Nephron (organoid): ENCODE measurements at regions not wholly inside any gene's neighbourhood (a gene's known extent, or its start where the extent isn't known, plus 50 kb on each side); places are given as distances from the start of the nearest gene placed in this dataset.
A peak's percentile ranks its signal among the peaks of the same experiment; 100 is the strongest.

ENCODE experiments used
- H3K27ac Mint-ChIP-seq, 3 experiments: 2 replicates each; pipeline ENCODE4 v1.8.0; 2020; ENCODE audit warnings: mixed read lengths in 3 of 3, mild to moderate bottlenecking in 2 of 3, moderate library complexity in 1 of 3
- H3K27me3 Mint-ChIP-seq: 2 replicates; pipeline ENCODE4 v1.8.0; 2021; ENCODE audit warnings: low read depth, mild to moderate bottlenecking, moderate library complexity, mixed read lengths
- H3K36me3 Mint-ChIP-seq: 2 replicates; pipeline ENCODE4 v1.8.0; 2020; ENCODE audit warnings: low read depth, mixed read lengths
- H3K4me1 Mint-ChIP-seq: 2 replicates; pipeline ENCODE4 v1.8.0; 2020; ENCODE audit warnings: mixed read lengths
- H3K4me3 Mint-ChIP-seq, 3 experiments: 2 replicates each; pipeline ENCODE4 v1.8.0; 2020; ENCODE audit warnings: mild to moderate bottlenecking in 3 of 3, mixed read lengths in 3 of 3, moderate library complexity in 2 of 3
- H3K9me3 Mint-ChIP-seq: 2 replicates; pipeline ENCODE4 v1.8.0; 2020; ENCODE audit warnings: mixed read lengths
- TF ChIP-seq, protein P1 (sequence below), 3 experiments: fragments of 200-600 bp; sonication (generic); IDR thresholded peaks; one replicate each; pipeline ENCODE4 v1.5.0; 2021; ENCODE audit warnings: antibody characterized with exemption in 3 of 3; ENCODE audit not compliant: unreplicated experiment in 3 of 3

DNA sequence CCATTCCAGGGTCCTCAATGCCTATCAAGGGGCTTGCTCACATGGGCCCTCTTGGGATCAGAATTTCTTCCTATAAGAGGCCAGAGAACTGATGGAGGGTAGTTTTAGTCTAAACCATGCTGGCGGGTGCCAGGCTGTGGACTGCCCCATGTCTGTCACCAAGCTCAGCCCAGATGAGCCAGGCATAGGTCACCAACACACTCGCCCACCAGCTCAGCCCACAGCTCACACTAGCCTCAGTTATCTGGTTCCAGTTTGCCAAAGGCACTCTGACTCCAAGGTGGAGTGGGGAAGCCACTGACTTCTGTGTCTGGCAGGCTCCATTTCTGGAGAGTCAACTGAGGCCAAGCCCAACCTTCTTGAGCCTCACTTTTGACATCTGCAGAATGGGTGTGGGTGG is 50.7 kb upstream of the INSYN1 start:
- TF ChIP-seq, protein P1, sequence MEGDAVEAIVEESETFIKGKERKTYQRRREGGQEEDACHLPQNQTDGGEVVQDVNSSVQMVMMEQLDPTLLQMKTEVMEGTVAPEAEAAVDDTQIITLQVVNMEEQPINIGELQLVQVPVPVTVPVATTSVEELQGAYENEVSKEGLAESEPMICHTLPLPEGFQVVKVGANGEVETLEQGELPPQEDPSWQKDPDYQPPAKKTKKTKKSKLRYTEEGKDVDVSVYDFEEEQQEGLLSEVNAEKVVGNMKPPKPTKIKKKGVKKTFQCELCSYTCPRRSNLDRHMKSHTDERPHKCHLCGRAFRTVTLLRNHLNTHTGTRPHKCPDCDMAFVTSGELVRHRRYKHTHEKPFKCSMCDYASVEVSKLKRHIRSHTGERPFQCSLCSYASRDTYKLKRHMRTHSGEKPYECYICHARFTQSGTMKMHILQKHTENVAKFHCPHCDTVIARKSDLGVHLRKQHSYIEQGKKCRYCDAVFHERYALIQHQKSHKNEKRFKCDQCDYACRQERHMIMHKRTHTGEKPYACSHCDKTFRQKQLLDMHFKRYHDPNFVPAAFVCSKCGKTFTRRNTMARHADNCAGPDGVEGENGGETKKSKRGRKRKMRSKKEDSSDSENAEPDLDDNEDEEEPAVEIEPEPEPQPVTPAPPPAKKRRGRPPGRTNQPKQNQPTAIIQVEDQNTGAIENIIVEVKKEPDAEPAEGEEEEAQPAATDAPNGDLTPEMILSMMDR (IDR thresholded peaks at IDR 0.05; ENCODE audit: unreplicated experiment in 3 of 3) = no peak
- H3K4me1 Mint-ChIP-seq = peaks cover 53% of the 10 kb centered on the region
- peak overlapping the region in 1 of 3 experiments; percentile 92 for H3K27ac Mint-ChIP-seq
- H3K9me3 Mint-ChIP-seq = no peaks in the 10 kb centered on the region
- H3K27me3 Mint-ChIP-seq = peaks cover 18% of the 10 kb centered on the region
- no peak overlapping the region for H3K4me3 Mint-ChIP-seq
- no peaks in the 10 kb centered on the region for H3K36me3 Mint-ChIP-seq

DNA sequence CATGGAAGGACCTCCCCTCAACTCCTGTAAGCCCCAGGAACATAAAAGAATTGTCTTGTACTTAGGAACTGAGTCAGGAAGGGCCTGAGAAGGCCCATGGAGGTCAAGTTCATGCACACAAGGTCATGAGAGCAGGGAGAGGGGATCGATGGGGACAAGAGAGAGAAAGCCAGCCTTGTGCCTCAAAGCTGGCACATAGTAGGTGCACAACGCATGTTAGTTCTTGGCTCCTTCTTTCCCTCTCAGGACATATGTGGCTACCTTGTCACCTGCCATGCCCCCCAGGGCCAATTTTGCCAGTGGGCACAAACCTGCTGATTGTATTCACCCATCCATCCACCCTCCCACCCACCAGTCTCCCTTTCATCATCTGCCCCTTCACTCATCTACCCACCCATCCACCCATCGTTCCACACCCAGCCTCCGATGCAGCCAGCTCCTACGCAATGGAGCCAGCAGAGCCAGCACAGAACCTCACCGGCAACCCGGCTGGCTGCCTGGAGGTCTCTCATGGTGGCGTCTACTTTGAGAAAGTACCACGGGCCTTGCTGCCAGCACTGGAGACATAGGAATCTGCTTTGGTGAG is 52.4 kb upstream of the INSYN1 start:
- peaks cover 18% of the 10 kb centered on the region for H3K27me3 Mint-ChIP-seq
- TF ChIP-seq, protein P1 (IDR thresholded peaks at IDR 0.05; ENCODE audit: unreplicated experiment in 3 of 3) = no peak
- H3K36me3 Mint-ChIP-seq = no peaks in the 10 kb centered on the region
- no peaks in the 10 kb centered on the region for H3K9me3 Mint-ChIP-seq
- peaks cover 41% of the 10 kb centered on the region for H3K4me1 Mint-ChIP-seq
- H3K4me3 Mint-ChIP-seq = no peak overlapping the region
- no peak overlapping the region for H3K27ac Mint-ChIP-seq

DNA sequence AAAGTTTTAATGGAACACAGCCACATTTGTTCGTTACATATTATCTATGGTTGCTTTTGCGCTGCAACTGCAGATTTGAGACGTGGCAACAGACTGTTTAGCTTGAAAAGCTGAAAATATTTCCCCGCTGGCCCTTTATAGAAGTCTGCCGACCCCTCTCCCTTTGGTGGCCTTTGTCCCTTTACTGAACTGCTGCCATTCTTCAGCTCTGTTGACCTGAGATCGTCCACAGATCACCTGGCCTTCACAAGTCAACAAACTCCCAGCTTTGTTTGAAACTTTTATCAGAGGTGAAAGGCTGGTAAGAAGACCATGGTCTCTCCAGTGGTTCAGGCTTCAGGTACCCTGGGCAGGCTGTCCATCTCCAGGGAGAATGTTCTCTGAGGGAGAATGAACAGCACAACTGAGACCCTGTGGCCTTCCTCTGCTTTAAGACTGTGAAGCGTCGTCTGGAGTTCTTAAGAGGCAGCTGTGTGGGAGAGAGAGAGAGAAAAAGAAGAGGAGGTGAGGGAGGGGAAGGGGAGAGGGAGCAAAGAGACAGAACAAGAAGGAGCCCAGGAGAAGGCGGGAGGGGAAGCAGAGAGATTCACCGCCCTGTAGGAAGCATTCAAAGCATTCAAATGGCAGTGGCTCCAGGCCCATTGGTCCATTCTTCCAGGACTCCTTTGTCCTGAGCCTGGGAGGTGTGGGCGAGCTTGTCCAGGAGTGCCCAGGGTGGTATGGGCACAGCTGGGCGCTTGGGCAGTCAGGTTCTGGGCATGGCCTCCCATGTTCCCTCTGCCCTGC is 53.7 kb upstream of the INSYN1 start:
- Mint-ChIP-seq H3K4me3 (no peak overlapping the region), H3K27me3 (peaks cover 24% of the 10 kb centered on the region), H3K9me3 (no peaks in the 10 kb centered on the region), H3K36me3 (no peaks in the 10 kb centered on the region), H3K27ac (peak overlapping the region in 1 of 3 experiments; percentile 54), H3K4me1 (peaks cover 28% of the 10 kb centered on the region)
- TF ChIP-seq, protein P1 (IDR thresholded peaks at IDR 0.05; ENCODE audit: unreplicated experiment in 3 of 3) = no peak

DNA sequence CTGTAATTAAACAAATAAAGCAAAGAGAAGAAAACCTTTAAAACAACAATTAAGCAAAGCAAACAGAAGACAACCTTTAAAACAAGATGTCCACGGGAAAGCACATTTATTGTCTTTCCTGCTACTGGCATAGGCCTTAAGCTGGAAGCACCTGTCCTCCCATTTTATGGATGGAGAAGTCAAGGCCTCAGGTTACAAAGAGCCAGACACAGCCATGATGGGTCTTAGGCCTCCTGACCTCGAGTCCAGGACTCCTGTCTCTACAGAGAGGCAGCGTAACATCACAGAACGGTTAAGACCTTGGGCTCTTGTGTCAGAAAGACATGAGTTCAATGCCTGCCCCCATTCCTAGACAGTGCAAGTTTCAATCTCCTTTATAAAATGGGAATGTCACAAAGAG is 54.7 kb upstream of the INSYN1 start:
- Mint-ChIP-seq H3K9me3 (no peaks in the 10 kb centered on the region), H3K27ac (no peak overlapping the region), H3K36me3 (no peaks in the 10 kb centered on the region), H3K27me3 (peaks cover 28% of the 10 kb centered on the region), H3K4me3 (no peak overlapping the region), H3K4me1 (peaks cover 25% of the 10 kb centered on the region)
- TF ChIP-seq, protein P1 (IDR thresholded peaks at IDR 0.05; ENCODE audit: unreplicated experiment in 3 of 3) = no peak

DNA sequence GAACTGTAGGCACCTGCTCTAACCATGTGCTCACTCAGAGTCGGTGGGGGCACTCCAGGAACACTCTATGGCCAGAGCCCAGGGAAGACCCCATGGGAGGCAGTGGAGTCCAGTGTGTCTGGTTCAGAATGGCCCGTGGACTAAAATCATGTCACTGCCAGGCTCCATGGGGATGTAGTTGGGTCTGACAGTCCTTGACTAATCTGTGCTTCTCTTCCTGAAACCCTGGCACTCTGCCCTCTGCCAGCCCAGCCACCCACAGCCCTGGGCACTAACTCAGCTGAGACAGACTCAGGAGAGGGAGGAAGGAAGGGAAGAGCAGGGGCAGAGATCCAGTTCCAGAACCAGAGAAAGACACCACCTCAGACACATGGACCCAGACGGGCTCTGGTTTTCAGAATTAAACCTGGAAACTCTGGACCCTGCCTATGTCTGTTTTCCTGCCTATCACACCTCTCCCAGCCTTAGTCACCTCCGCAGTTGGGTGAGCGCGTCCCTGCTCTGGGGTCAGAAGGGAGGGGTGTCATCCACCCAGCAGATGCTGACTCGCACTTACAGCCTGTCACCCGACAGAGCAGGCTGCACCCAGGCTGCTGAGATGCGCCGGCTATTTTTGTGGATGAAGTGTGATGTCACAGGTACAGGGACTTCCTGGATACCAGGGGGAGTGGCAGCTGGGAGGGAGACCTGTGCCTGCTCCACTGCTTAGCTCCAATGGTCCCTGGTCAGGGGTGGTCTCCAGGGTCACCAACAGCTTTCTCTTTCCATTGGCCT is 56.8 kb upstream of the INSYN1 start:
- no peak overlapping the region for H3K4me3 Mint-ChIP-seq
- no peaks in the 10 kb centered on the region for H3K36me3 Mint-ChIP-seq
- peaks cover 34% of the 10 kb centered on the region for H3K4me1 Mint-ChIP-seq
- H3K27ac Mint-ChIP-seq = no peak overlapping the region
- H3K9me3 Mint-ChIP-seq = no peaks in the 10 kb centered on the region
- TF ChIP-seq, protein P1 (IDR thresholded peaks at IDR 0.05; ENCODE audit: unreplicated experiment in 3 of 3) = no peak
- peaks cover 26% of the 10 kb centered on the region for H3K27me3 Mint-ChIP-seq
